A204.1 (cell line): ENCODE measurements at regions not wholly inside any gene's neighbourhood (a gene's known extent, or its start where the extent isn't known, plus 50 kb on each side); places are given as distances from the start of the nearest gene placed in this dataset.
"Not testable (repeated sequence)": the region's sequence is repeated elsewhere in the genome, so short reads cannot be mapped to it uniquely, and the experiment has no call there.

Experiments
- FAIRE-seq: peaks from 2 replicates; lab custom pipeline; 2012; peaks lifted over from hg19 to GRCh38; lab: Jason Lieb, UNC

- FAIRE-seq: no peak
Measured at GRCh38 chr7:149604521-149604920, 106.9 kb upstream of the ZNF746 start.

DNA sequence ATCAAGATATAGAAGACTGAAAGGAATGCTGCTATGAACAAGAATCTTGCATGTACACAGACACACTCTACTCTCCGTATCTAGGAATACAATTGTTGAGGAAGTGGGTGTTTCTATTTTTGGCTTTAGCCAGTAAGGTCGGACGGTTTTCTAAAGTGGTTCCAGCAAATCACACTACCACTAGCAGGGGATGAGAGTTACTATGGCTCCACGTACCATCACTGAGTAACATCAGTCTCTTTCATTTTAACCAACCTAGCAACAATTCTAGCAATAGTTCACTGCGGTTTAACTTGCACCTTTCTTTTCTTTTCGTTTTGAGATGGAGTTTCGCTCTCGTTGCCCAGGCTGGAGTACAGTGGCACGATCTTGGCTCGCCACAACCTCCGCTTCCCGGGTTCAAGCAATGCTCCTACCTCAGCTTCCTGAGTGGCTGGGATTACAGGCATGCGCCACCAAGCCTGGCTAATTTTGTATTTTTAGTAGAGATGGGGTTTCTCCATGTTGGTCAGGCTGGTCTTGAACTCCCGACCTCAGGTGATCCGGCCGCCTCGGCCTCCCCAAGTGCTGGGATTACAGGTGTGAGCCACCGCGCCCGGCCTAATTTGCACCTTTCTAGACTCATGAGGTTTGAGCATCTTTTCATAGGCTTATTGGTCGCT lies 103.2 kb upstream of the ZNF746 start:
- not testable (repeated sequence) for FAIRE-seq

GRCh38 chr7:149599636-149600206 lies 102.1 kb upstream of the ZNF746 start:
- FAIRE-seq: no peak

DNA sequence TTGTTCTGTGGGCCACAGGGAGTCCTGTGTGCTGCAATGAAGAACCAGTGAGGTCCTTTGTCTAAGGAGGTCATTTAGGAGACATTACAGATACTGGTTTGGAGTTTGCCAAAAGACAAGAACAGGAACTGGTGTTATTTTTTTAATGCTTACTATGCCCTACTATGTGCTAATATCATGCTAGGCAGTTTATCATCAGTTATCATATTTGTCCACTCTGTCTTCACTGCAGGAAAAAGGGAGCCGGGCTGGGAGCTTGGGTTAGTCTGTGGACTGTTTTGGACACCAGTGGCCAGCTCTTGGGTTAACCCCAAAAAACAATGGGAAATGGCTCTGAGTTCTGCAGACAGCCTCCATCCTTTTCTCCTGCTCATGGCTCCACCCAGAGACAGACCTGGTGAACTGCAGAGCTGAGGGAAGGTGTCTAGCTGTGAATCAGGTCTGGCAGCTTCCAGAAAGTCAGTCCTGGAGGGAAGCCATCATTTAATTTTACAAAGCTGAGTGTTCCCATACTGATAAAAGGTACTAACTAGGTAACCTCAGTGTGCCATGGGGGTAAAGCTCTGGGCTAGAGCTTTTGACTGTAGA lies 101.2 kb upstream of the ZNF746 start:
- no peak for FAIRE-seq

DNA sequence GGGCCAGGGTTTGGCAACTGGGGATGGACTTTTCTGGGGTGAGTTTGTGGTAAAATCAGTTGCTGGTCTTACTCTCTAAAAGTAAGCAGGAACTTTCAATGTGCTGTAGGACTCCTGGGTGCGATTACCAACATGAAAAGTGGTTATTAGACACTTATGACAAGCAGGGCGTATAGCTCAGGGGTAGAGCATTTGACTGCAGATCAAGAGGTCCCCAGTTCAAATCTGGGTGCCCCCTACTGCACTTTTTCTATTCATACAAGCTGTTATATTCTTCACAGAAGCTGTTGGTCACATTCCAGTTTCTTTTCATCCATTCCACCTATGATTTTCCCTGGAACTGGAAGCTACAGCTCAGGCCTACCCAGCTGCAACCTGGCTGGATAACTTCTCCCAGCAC lies 100.2 kb upstream of the ZNF746 start:
- not testable (repeated sequence) for FAIRE-seq

GRCh38 chr7:149595541-149595940 lies 97.9 kb upstream of the ZNF746 start:
- no peak for FAIRE-seq

DNA sequence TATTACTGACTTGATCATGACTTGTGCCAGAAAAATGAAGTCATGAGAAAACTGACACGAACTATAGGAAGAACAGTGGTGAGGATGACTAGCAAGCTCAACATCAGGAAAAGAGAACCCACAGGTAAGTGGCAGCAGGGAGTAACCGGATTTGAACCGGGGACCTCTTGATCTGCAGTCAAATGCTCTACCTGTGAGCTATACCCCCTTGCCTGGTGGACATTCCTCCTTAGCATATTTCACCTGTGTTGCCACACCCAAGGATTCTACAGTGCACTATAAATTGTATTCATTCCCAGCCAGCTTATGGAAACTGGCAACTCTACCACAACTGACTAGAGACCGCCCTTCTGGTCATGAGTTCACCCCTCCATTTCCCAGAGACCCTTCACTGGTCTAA lies 97.5 kb upstream of the ZNF746 start:
- FAIRE-seq: no peak

DNA sequence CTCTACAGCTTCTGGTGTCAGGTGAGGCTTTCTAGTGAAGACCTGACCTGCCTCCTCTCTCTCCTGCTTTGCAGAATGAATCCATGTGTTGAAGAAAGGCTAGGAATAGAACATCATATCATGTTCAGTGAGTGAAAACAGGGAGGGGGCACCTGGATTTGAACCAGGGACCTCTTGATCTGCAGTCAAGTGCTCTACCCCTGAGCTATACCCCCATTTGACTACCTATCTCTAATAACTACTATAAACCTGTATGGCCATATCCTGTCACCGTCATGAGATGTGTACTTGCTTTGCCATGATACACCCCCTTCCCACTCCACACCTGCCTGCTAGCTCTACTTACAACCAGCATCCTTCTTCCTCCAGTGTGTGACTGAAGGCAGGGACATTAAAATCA lies 91.3 kb upstream of the ZNF746 start:
- no peak for FAIRE-seq

DNA sequence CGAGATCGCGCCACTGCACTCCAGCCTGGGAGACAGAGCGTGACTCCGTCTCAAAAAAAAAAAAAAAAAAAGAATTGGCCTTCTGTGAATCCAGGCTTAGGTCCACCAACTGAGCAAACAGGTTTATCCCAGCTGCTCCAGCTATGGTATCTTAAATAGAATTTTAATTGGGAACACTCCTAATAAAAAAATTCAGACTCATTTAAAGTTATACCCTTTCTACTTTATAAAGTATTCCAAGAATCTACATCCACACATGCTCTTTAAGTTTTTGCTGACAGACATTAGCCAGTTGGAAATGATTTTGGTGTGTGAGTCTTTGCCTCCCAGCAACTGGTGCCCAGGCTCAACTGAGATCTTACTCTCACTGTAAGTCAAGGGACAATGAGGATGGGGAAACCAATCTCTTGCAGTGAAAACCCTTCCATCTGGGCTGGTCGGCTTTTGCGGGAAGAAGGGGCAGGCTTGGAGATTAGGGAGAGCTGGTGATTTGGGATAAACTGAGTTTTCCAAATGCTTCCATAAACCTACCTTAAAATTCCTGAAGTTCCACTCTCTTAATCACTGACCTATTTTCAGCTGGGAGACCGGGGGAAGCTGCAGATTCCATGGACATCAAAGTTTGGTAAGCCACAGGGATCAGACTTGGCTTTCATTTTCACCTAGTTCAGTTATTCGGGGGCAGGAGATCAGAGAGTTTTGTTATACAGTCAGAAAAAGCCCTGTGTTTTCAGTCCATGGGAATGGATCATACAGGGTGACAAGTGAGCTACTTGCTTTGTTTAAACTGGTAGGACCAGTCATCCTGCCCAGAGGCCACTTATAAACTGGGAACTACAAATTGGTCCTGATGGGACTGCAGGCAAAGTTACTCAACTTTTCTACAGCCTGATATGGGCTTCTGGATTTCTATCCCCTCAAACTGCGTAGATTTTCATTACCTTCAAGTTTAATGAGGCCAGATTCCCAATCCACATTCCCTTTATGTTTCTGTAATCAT lies 89.3 kb upstream of the ZNF746 start:
- FAIRE-seq: no peak

- no peak for FAIRE-seq
Measured at GRCh38 chr7:149584530-149584929, 86.9 kb upstream of the ZNF746 start.

DNA sequence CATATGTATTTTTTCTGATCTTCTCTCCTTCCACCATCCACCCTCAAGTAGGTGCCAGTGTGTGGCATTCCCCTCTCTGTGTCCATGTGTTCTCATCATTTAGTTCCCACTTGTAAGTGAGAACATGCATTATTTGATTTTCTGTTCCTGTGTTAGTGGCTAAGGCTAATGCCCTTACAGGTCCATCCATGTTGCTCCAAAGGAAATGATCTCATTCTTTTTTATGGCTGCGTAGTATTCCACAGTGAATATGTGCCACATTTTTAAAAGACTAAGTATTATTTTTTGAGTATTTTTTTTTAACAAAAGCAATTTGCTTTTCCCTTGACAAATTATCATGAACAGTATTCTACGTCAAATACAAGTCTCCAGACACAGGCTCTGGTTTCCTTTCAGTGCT lies 86.4 kb upstream of the ZNF746 start:
- no peak for FAIRE-seq

DNA sequence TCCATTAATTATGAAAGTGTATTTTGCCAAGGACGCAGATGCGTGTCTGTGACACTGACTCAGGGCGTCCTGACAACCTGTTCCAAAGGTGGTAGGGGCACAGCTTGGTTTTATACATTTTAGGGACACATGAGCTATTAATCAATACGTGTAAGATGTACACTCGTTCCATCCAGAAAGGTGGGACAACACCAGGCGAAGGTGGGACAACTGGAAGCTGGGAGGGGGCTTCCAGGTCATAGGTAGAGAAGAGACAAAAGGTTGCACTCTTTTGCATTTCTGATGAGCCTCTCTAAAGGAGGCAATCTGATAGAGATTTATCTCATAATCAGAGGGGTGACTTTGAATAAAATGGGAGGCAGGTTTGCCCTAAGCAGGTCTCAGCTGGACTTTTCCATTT lies 82.7 kb upstream of the ZNF746 start:
- no peak for FAIRE-seq

- not testable (repeated sequence) for FAIRE-seq
Measured at GRCh38 chr7:149579365-149579764, 81.8 kb upstream of the ZNF746 start.

GRCh38 chr7:149574428-149574827 lies 76.8 kb upstream of the ZNF746 start:
- not testable (repeated sequence) for FAIRE-seq

DNA sequence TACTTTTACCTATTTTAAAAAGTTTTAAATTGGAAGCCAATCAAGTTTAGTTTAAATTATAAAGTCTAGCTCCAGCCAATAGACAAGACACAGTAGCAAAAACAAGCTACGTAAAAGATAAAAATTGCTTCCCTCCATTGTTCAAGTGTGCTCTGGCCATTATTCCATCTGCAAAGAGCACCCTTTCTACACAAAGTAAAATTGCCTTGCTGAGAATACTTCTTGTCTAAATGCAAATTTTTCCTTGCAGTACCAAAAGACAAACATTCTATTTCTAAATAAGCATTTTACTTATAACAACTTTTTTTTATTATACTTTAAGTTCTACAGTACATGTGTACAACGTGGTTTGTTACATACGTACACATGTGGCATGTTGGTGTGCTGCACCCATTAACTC lies 75.9 kb upstream of the ZNF746 start:
- FAIRE-seq: no peak

DNA sequence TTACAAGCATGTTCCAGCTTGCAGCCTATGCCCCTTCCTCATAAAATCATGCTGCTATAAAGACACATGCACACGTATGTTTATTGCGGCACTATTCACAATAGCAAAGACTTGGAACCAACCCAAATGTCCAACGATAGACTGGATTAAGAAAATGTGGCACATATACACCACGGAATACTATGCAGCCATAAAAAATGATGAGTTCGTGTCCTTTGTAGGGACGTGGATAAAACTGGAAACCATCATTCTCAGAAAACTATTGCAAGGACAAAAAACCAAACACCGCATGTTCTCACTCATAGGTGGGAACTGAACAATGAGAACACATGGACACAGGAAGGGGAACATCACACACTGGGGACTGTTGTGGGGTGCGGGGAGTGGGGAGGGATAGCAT lies 75.3 kb upstream of the ZNF746 start:
- FAIRE-seq: not testable (repeated sequence)

DNA sequence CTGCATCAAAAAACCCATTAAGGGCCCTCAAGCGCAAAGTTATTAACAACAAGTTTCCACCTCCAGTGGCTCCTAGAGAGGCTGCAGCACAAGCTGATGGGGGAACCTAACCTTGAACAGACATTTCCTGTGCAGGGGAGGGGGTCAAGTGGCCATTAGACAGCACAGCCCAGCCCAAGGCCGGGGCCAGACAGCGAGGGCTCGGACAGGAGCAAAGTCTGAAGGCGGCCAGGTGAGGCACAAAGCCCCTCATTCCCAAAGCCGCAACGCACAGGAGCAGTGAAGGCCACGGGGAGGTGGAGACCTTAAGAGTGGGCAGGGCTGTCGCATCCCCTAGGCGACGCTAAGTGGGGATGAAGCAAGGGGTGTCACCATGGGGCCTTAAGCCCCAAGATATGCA lies 73.2 kb upstream of the ZNF746 start:
- no peak for FAIRE-seq

DNA sequence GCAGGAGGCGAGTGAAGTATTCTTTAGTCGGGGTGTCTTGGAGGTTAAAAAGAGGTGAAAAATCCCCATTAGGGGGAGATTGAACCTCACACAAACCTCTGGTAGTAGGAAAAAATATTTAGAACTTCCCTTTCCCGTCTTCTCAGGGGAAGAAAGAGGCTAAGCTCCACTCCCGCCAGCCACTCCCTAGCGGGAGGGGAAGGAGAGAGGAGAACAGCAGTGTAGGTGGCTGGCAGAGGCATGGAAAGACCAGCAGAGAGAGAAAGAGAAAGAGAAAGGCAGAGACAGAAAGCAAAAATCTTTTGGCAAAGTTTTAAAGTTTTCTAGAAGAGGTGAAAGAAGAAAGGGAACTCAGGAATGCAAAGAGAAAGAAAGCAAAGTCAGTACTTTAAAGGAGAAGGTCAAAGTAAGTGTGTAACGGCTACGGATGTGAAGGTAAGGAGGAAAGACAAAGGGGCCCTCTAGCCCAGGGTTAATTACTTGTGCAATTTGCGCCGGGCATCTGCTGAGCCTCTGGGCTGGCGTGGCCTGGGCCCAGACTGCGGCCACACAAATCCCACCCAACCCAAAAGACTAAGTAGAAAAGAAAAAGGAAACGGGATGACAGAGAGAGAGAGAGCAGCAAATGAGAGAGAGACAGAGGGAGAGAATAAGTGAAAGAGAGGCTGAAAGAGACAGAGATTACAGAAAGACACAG lies 72.3 kb upstream of the ZNF746 start:
- FAIRE-seq: no peak

GRCh38 chr7:149569025-149569725 lies 71.6 kb upstream of the ZNF746 start:
- no peak for FAIRE-seq

DNA sequence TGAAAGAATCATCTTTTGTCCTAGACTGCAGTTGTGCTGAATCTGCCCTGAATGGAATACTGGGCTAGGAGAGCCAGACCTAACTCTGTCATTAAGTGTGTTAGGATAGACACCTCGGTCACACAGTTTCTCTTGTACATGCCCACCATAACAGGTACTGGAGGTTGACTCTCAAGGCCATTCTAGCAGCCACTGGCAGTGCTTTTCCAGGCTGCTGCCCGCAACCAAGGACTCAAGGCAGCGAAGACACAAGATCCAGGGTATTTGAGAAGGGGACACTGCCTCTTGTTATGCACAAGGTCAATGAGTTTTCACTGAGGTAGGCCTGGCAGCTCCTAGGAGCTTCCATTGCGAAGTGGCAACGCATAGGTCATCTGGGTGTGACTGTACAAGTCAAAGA lies 70.6 kb upstream of the ZNF746 start:
- no peak for FAIRE-seq

DNA sequence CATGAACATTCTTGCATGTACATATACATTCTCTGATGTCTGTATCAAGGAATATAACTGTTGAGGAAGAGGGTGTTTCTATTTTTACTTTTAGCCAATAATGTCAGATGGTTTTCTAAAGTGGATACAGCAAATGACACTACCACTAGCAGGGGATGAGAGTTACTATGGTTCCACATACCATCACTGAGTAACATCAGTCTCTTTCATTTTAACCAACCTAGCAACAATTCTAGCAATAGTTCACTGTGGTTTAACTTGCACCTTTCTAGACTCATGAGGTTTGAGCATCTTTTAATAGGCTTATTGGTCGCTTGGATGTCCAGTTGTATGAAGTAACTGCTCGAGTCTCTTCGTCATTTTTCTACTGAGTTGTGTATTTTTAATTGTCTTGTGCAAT lies 68.5 kb upstream of the ZNF746 start:
- no peak for FAIRE-seq

DNA sequence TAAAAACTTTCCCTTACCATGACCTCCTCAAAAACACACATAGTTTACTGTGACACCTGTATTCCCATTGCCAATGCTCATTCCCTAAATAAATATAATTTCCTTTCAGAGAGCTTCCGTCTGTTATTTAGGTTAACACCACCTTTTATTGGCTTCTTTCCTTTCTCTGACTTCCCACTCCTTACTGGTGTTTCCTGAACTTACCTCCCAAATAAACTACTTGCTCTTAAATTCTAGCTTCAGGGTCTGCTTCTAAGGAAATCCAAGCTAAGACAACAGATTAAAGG lies 67.4 kb upstream of the ZNF746 start:
- FAIRE-seq: no peak
